ENCODE measurements at regions not wholly inside any gene's neighbourhood (a gene's known extent, or its start where the extent isn't known, plus 50 kb on each side); places are given as distances from the start of the nearest gene placed in this dataset.
"Not testable (repeated sequence)": the region's sequence is repeated elsewhere in the genome, so short reads cannot be mapped to it uniquely, and the experiment has no call there.

- H4K8ac ChIP-seq (ENCODE audit: low read depth in 2 of 2, low read length in 2 of 2); H2BK20ac ChIP-seq (ENCODE audit: low read depth, low read length); intact Hi-C loops (cut with micrococcal nuclease); H2BK5ac ChIP-seq (ENCODE audit: low read depth, low read length, poor library complexity, severe bottlenecking); H2AFZ ChIP-seq (replicated peaks; ENCODE audit: low read length, poor library complexity); CTCF ChIA-PET; H4K20me1 ChIP-seq (ENCODE audit: insufficient read depth, low read length); H3K14ac ChIP-seq (replicated peaks; ENCODE audit: low read depth, low read length); H4K5ac ChIP-seq (ENCODE audit: low read depth, low read length); dilution Hi-C loops (cut with HindIII; ENCODE audit: low sequenced_read_pairs, unreplicated experiment); H2BK15ac ChIP-seq (ENCODE audit: low read depth, low read length); H3K4ac ChIP-seq (ENCODE audit: low read depth, low read length); H3K27ac ChIP-seq (ENCODE audit: insufficient read depth, low read length); H2AK9ac ChIP-seq (replicated peaks; ENCODE audit: low read depth, low read length, poor library complexity); in situ Hi-C loops (cut with MboI; ENCODE audit: low sequenced_read_pairs); ATAC-seq (ENCODE audit: low read depth); H3K18ac ChIP-seq (ENCODE audit: low read depth, low read length); H3K79me1 ChIP-seq (ENCODE audit: low read depth in 1 of 2, low read length in 2 of 2); H3K27me3 ChIP-seq (ENCODE audit: control insufficient read depth, insufficient read depth, low read length); H3K9me3 ChIP-seq (ENCODE audit: control insufficient read depth, insufficient read depth, low read length); H3K4me3 ChIP-seq (ENCODE audit: insufficient read depth, low read depth, low read length); H3K9me1 ChIP-seq (ENCODE audit: insufficient read depth, low read length); H3K36me3 ChIP-seq (ENCODE audit: control insufficient read depth, insufficient read depth, low read length); H3K4me2 ChIP-seq (ENCODE audit: low read depth, low read length); H3K4me1 ChIP-seq (ENCODE audit: control insufficient read depth, insufficient read depth, low read length); BruUV-seq (replicated peaks); DNase-seq; H4K91ac ChIP-seq (ENCODE audit: insufficient read depth, low read depth, low read length); H2AK5ac ChIP-seq (ENCODE audit: low read depth, low read length); H2BK120ac ChIP-seq (ENCODE audit: low read depth, low read length); H3K23ac ChIP-seq (ENCODE audit: low read depth, low read length); H3K9ac ChIP-seq (ENCODE audit: low read depth, low read length); H3K56ac ChIP-seq (ENCODE audit: extremely low read depth, insufficient read depth, low read length): not testable (repeated sequence)
- POLR2A ChIA-PET (ENCODE audit: unreplicated experiment): interaction anchor here (0.6 kb wide), 1 partner anchor 1612 kb away, joined by 3 read pairs; no protein-coding TSS in a partner anchor
- WGBS, 2 experiments (ENCODE audit: extremely low coverage in 2 of 2, insufficient read length in 1 of 2): no CpG with 5 or more reads among the region's 4 CpGs
Observed at GRCh38 chr14:27757642-27758041, 1008.9 kb upstream of the FOXG1 start.

GRCh38 chr14:27760367-27760766 lies 1006.2 kb upstream of the FOXG1 start:
- H2AK5ac ChIP-seq (ENCODE audit: low read depth, low read length); H3K27me3 ChIP-seq (ENCODE audit: control insufficient read depth, insufficient read depth, low read length); DNase-seq; POLR2A ChIA-PET (ENCODE audit: unreplicated experiment); H2AK9ac ChIP-seq (replicated peaks; ENCODE audit: low read depth, low read length, poor library complexity); H3K9me3 ChIP-seq (ENCODE audit: control insufficient read depth, insufficient read depth, low read length); H4K91ac ChIP-seq (ENCODE audit: insufficient read depth, low read depth, low read length); in situ Hi-C loops (cut with MboI; ENCODE audit: low sequenced_read_pairs); H2BK15ac ChIP-seq (ENCODE audit: low read depth, low read length); H2AFZ ChIP-seq (replicated peaks; ENCODE audit: low read length, poor library complexity); intact Hi-C loops (cut with micrococcal nuclease); H3K9ac ChIP-seq (ENCODE audit: low read depth, low read length); H4K5ac ChIP-seq (ENCODE audit: low read depth, low read length); H2BK20ac ChIP-seq (ENCODE audit: low read depth, low read length); H3K79me1 ChIP-seq (ENCODE audit: low read depth in 1 of 2, low read length in 2 of 2); H3K23ac ChIP-seq (ENCODE audit: low read depth, low read length); H3K27ac ChIP-seq (ENCODE audit: insufficient read depth, low read length); dilution Hi-C loops (cut with HindIII; ENCODE audit: low sequenced_read_pairs, unreplicated experiment); H2BK5ac ChIP-seq (ENCODE audit: low read depth, low read length, poor library complexity, severe bottlenecking); H3K18ac ChIP-seq (ENCODE audit: low read depth, low read length); H2BK120ac ChIP-seq (ENCODE audit: low read depth, low read length); H3K9me1 ChIP-seq (ENCODE audit: insufficient read depth, low read length); H3K4me3 ChIP-seq (ENCODE audit: insufficient read depth, low read depth, low read length); H3K36me3 ChIP-seq (ENCODE audit: control insufficient read depth, insufficient read depth, low read length); BruUV-seq (replicated peaks); H3K4ac ChIP-seq (ENCODE audit: low read depth, low read length); H4K8ac ChIP-seq (ENCODE audit: low read depth in 2 of 2, low read length in 2 of 2); H3K4me2 ChIP-seq (ENCODE audit: low read depth, low read length); H3K14ac ChIP-seq (replicated peaks; ENCODE audit: low read depth, low read length); ATAC-seq (ENCODE audit: low read depth); H3K56ac ChIP-seq (ENCODE audit: extremely low read depth, insufficient read depth, low read length); CTCF ChIA-PET; H4K20me1 ChIP-seq (ENCODE audit: insufficient read depth, low read length); H3K4me1 ChIP-seq (ENCODE audit: control insufficient read depth, insufficient read depth, low read length): not testable (repeated sequence)
- no CpG with 5 or more reads among the region's 4 CpGs for WGBS, 2 experiments (ENCODE audit: extremely low coverage in 2 of 2, insufficient read length in 1 of 2)

All from IMR-90 (cell line).